CD14-positive monocyte (primary cell): ENCODE measurements at regions not wholly inside any gene's neighbourhood (a gene's known extent, or its start where the extent isn't known, plus 50 kb on each side); places are given as distances from the start of the nearest gene placed in this dataset.

ENCODE experiments used
- DNase-seq, 3 donors: peaks; one replicate each; pipeline ENCODE4 v3.0.0-alpha.2; 2011 to 2022
- H2AFZ ChIP-seq: 2 replicates; pipeline ENCODE4 v1.6.0; 2012; ENCODE audit warnings: mild to moderate bottlenecking, low read depth, low read length, inconsistent platforms; ENCODE audit not compliant: insufficient read depth, poor library complexity, severe bottlenecking
- H3K27ac ChIP-seq, 2 donors: 1 replicate in 1 of 2; 2 replicates in 1 of 2; pipeline ENCODE4 v1.5.1; 2012 to 2013; ENCODE audit warnings: low read length in 2 of 2, control low read depth in 1 of 2, inconsistent platforms in 1 of 2, low read depth in 1 of 2, mild to moderate bottlenecking in 1 of 2
- H3K27me3 ChIP-seq, 2 donors: one replicate each; pipeline versions ENCODE4 v1.6.0 to v1.6.1; 2011 to 2013; ENCODE audit warnings: low read length in 2 of 2; ENCODE audit not compliant: control insufficient read depth in 2 of 2, insufficient read depth in 2 of 2
- H3K36me3 ChIP-seq, 2 donors: replicated peaks in 1 of 2; 1 replicate in 1 of 2; 2 replicates in 1 of 2; pipeline versions ENCODE4 v1.5.1 to v1.6.1; 2012 to 2013; ENCODE audit warnings: low read length in 2 of 2, control low read depth in 1 of 2, inconsistent platforms in 1 of 2, mild to moderate bottlenecking in 1 of 2; ENCODE audit not compliant: insufficient read depth in 2 of 2, control insufficient read depth in 1 of 2
- H3K4me1 ChIP-seq, 2 donors: 1 replicate in 1 of 2; 2 replicates in 1 of 2; pipeline versions ENCODE4 v1.5.1 to v1.6.1; 2012 to 2013; ENCODE audit warnings: low read length in 2 of 2, control low read depth in 1 of 2, inconsistent platforms in 1 of 2, mild to moderate bottlenecking in 1 of 2, moderate library complexity in 1 of 2; ENCODE audit not compliant: insufficient read depth in 2 of 2, control insufficient read depth in 1 of 2
- H3K4me2 ChIP-seq: replicated peaks from 2 replicates; pipeline ENCODE3; 2012; ENCODE audit warnings: low read length, moderate library complexity, mild to moderate bottlenecking; ENCODE audit not compliant: poor library complexity, severe bottlenecking; ENCODE audit errors: extremely low read depth
- H3K4me3 ChIP-seq, 3 experiments: fragments of 200-600 bp in 1 of 3; sonication (generic) in 1 of 3; replicated peaks in 1 of 3; 1 replicate in 2 of 3; 2 replicates in 1 of 3; pipeline ENCODE4 v1.5.1; 2011 to 2013; ENCODE audit warnings: low read length in 3 of 3, mild to moderate bottlenecking in 3 of 3, control low read depth in 2 of 3, low read depth in 2 of 3, inconsistent platforms in 1 of 3, moderate library complexity in 1 of 3
- H3K79me2 ChIP-seq: 2 replicates; pipeline ENCODE4 v1.6.0; 2012; ENCODE audit warnings: mild to moderate bottlenecking, control low read depth, inconsistent platforms, low read length, moderate library complexity; ENCODE audit not compliant: insufficient read depth
- H3K9ac ChIP-seq: 2 replicates; pipeline ENCODE4 v1.6.0; 2017; ENCODE audit warnings: low read length, mild to moderate bottlenecking; ENCODE audit not compliant: insufficient read depth, poor library complexity, severe bottlenecking
- H3K9me3 ChIP-seq, 2 donors: replicated peaks in 1 of 2; 1 replicate in 1 of 2; 2 replicates in 1 of 2; pipeline versions ENCODE4 v1.5.1 to v1.6.1; 2012 to 2013; ENCODE audit warnings: low read length in 2 of 2, control low read depth in 1 of 2; ENCODE audit not compliant: control insufficient read depth in 1 of 2, insufficient read depth in 1 of 2
- H4K20me1 ChIP-seq: 2 replicates; pipeline ENCODE4 v1.6.0; 2012; ENCODE audit warnings: mild to moderate bottlenecking, low read length, control low read depth, moderate library complexity; ENCODE audit not compliant: insufficient read depth
- H3K27ac Mint-ChIP-seq, 7 donors: one replicate each; pipeline ENCODE4 v1.8.0; 2020; ENCODE audit warnings: mild to moderate bottlenecking in 7 of 7, mixed read lengths in 7 of 7, moderate library complexity in 6 of 7, inconsistent platforms in 2 of 7
- H3K27me3 Mint-ChIP-seq, 3 donors: one replicate each; pipeline ENCODE4 v1.8.0; 2021 to 2022; ENCODE audit warnings: low read depth in 3 of 3, mild to moderate bottlenecking in 3 of 3, mixed read lengths in 3 of 3, moderate library complexity in 3 of 3, inconsistent platforms in 1 of 3
- H3K36me3 Mint-ChIP-seq, 2 donors: one replicate each; pipeline ENCODE4 v1.8.0; 2020; ENCODE audit warnings: mixed read lengths in 2 of 2, inconsistent platforms in 1 of 2, mild to moderate bottlenecking in 1 of 2
- H3K4me1 Mint-ChIP-seq: one replicate; pipeline ENCODE4 v1.8.0; 2020; ENCODE audit warnings: mild to moderate bottlenecking, mixed read lengths
- H3K4me3 Mint-ChIP-seq, 2 donors: one replicate each; pipeline ENCODE4 v1.8.0; 2020; ENCODE audit warnings: mild to moderate bottlenecking in 2 of 2, mixed read lengths in 2 of 2, moderate library complexity in 1 of 2
- H3K9me3 Mint-ChIP-seq, 7 donors: one replicate each; pipeline ENCODE4 v1.8.0; 2020 to 2022; ENCODE audit warnings: mixed read lengths in 7 of 7, mild to moderate bottlenecking in 6 of 7, moderate library complexity in 6 of 7, inconsistent platforms in 2 of 7
- CTCF ChIP-seq: fragments of 200-600 bp; IDR thresholded peaks from one replicate; pipeline ENCODE4 v1.8.0; 2022; ENCODE audit warnings: antibody characterized with exemption, mild to moderate bottlenecking
- WGBS: methylation state at CpG from one replicate; pipeline ENCODE4 v1.1.5; 2013; ENCODE audit warnings: missing lambda C conversion rate; ENCODE audit not compliant: insufficient coverage; 5-methylcytosine and 5-hydroxymethylcytosine counted together
- intact Hi-C, 2 donors: fragments of 100-400 bp; cut with micrococcal nuclease; formaldehyde crosslinking; loops; one replicate each; pipeline versions ENCODE4 v1.15.0 to v1.15.1; 2023

DNA sequence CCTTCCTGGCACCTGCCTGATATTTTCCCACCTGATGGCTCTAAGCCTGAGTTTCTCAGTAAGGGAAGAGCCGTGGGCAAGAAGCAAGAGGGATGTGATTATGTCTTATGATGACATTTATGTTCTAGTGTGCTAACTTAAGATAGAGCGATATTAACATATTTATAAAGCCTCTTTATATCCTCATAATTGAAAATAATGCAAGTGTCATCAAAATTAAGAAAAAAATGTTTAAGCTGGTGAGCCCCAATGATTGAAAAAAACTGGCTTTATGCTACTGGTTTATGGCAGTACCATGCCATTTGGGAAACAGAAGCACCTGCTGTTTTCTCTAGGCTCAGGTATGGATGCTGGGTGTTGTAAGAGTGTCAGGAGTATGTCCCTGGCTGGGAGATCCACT lies 431.5 kb upstream of the TPM1 start:
- Mint-ChIP-seq H3K9me3 (peaks cover 0 to 3% (median 0%) of the 10 kb centered on the region in 7 donors), H3K36me3 (no peaks in the 10 kb centered on the region), H3K27ac (no peak overlapping the region), H3K27me3 (peaks cover 2 to 5% (median 5%) of the 10 kb centered on the region in 3 donors), H3K4me1 (no peaks in the 10 kb centered on the region), H3K4me3 (no peak overlapping the region)
- Histone ChIP-seq H3K27ac (no peak overlapping the region), H3K9ac (no peak overlapping the region), H4K20me1 (no peaks in the 10 kb centered on the region), H3K36me3 (no peaks in the 10 kb centered on the region), H3K4me2 (no peak overlapping the region), H2AFZ (no peak overlapping the region), H3K4me3 (no peak overlapping the region), H3K79me2 (no peaks in the 10 kb centered on the region), H3K9me3 (no peaks in the 10 kb centered on the region), H3K27me3 (no peaks in the 10 kb centered on the region), H3K4me1 (no peaks in the 10 kb centered on the region)
- WGBS = no CpG with 5 or more reads among the region's 2 CpGs
- intact Hi-C loops = no loop called here
- TF ChIP-seq CTCF = no peak
- DNase-seq = no peak

GRCh38 chr15:62612183-62612733 lies 430.3 kb upstream of the TPM1 start:
- Histone ChIP-seq H3K27ac (no peak overlapping the region), H3K9ac (no peak overlapping the region), H3K9me3 (no peaks in the 10 kb centered on the region), H3K4me1 (no peaks in the 10 kb centered on the region), H3K79me2 (no peaks in the 10 kb centered on the region), H3K27me3 (no peaks in the 10 kb centered on the region), H3K4me2 (no peak overlapping the region), H2AFZ (no peak overlapping the region), H3K4me3 (no peak overlapping the region), H3K36me3 (no peaks in the 10 kb centered on the region), H4K20me1 (no peaks in the 10 kb centered on the region)
- Mint-ChIP-seq H3K4me1 (no peaks in the 10 kb centered on the region), H3K9me3 (peaks cover 0 to 3% (median 0%) of the 10 kb centered on the region in 7 donors), H3K27ac (no peak overlapping the region), H3K4me3 (no peak overlapping the region), H3K27me3 (peaks cover 2 to 5% (median 2%) of the 10 kb centered on the region in 3 donors), H3K36me3 (no peaks in the 10 kb centered on the region)
- intact Hi-C loops = no loop called here
- no peak for DNase-seq
- no peak for TF ChIP-seq CTCF
- WGBS = 80% methylated on average over 1 of the region's 5 CpGs
